Type B pancreatic cell (in vitro differentiated cells): ENCODE measurements at regions not wholly inside any gene's neighbourhood (a gene's known extent, or its start where the extent isn't known, plus 50 kb on each side); places are given as distances from the start of the nearest gene placed in this dataset.

Source experiments
- DNase-seq: peaks from one replicate; pipeline ENCODE4 v3.0.0; 2021; ENCODE audit warnings: mixed read lengths; ENCODE audit not compliant: unreplicated experiment; ENCODE audit errors: extremely low spot score
- H3K27ac Mint-ChIP-seq: 2 replicates; pipeline ENCODE4 v1.8.0; 2021; ENCODE audit warnings: mild to moderate bottlenecking, mixed read lengths
- H3K27me3 Mint-ChIP-seq: 2 replicates; pipeline ENCODE4 v1.8.0; 2021; ENCODE audit warnings: mixed read lengths
- H3K36me3 Mint-ChIP-seq: 2 replicates; pipeline ENCODE4 v1.8.0; 2021; ENCODE audit warnings: mixed read lengths
- H3K4me1 Mint-ChIP-seq: one replicate; pipeline ENCODE4 v1.8.0; 2021; ENCODE audit warnings: mixed read lengths; ENCODE audit not compliant: unreplicated experiment
- H3K4me3 Mint-ChIP-seq: 2 replicates; pipeline ENCODE4 v1.8.0; 2021; ENCODE audit warnings: mild to moderate bottlenecking, mixed read lengths
- H3K9me3 Mint-ChIP-seq: 2 replicates; pipeline ENCODE4 v1.8.0; 2021; ENCODE audit warnings: mixed read lengths
- CTCF ChIP-seq: fragments of 200-600 bp; sonication (generic); conservative IDR thresholded peaks from 2 replicates; pipeline ENCODE4 v1.5.0; 2021; ENCODE audit warnings: antibody characterized with exemption, mild to moderate bottlenecking

- H3K4me3 Mint-ChIP-seq: no peak overlapping the region
- no peaks in the 10 kb centered on the region for H3K27me3 Mint-ChIP-seq
- no peak overlapping the region for H3K27ac Mint-ChIP-seq
- DNase-seq: no peak
- no peaks in the 10 kb centered on the region for H3K36me3 Mint-ChIP-seq
- H3K9me3 Mint-ChIP-seq: no peaks in the 10 kb centered on the region
- TF ChIP-seq CTCF: no peak
- H3K4me1 Mint-ChIP-seq: peaks cover 36% of the 10 kb centered on the region
Measured at GRCh38 chr10:78695846-78696245, 372.9 kb upstream of the ZMIZ1 start.

GRCh38 chr10:78696791-78697395 lies 371.9 kb upstream of the ZMIZ1 start:
- H3K27me3 Mint-ChIP-seq: peaks cover 3% of the 10 kb centered on the region
- peaks cover 40% of the 10 kb centered on the region for H3K4me1 Mint-ChIP-seq
- no peaks in the 10 kb centered on the region for H3K9me3 Mint-ChIP-seq
- no peak overlapping the region for H3K4me3 Mint-ChIP-seq
- no peak for TF ChIP-seq CTCF
- no peaks in the 10 kb centered on the region for H3K36me3 Mint-ChIP-seq
- DNase-seq: no peak
- peak overlapping the region; percentile 24 for H3K27ac Mint-ChIP-seq

- no peak overlapping the region for H3K4me3 Mint-ChIP-seq
- DNase-seq: no peak
- TF ChIP-seq CTCF: no peak
- H3K9me3 Mint-ChIP-seq: no peaks in the 10 kb centered on the region
- no peak overlapping the region for H3K27ac Mint-ChIP-seq
- H3K27me3 Mint-ChIP-seq: peaks cover 3% of the 10 kb centered on the region
- no peaks in the 10 kb centered on the region for H3K36me3 Mint-ChIP-seq
- peaks cover 61% of the 10 kb centered on the region for H3K4me1 Mint-ChIP-seq
Measured at GRCh38 chr10:78699971-78700370, 368.8 kb upstream of the ZMIZ1 start.

GRCh38 chr10:78700413-78700812 lies 368.4 kb upstream of the ZMIZ1 start:
- no peak for TF ChIP-seq CTCF
- Mint-ChIP-seq H3K4me3 (no peak overlapping the region), H3K36me3 (no peaks in the 10 kb centered on the region), H3K27me3 (peaks cover 3% of the 10 kb centered on the region), H3K4me1 (peaks cover 61% of the 10 kb centered on the region), H3K27ac (no peak overlapping the region), H3K9me3 (no peaks in the 10 kb centered on the region)
- DNase-seq: no peak

GRCh38 chr10:78700816-78701520 lies 367.8 kb upstream of the ZMIZ1 start:
- no peak overlapping the region for H3K27ac Mint-ChIP-seq
- peaks cover 3% of the 10 kb centered on the region for H3K27me3 Mint-ChIP-seq
- no peak for TF ChIP-seq CTCF
- H3K4me1 Mint-ChIP-seq: peaks cover 61% of the 10 kb centered on the region
- H3K36me3 Mint-ChIP-seq: no peaks in the 10 kb centered on the region
- no peaks in the 10 kb centered on the region for H3K9me3 Mint-ChIP-seq
- no peak overlapping the region for H3K4me3 Mint-ChIP-seq
- no peak for DNase-seq
